GM12874 (cell line): ENCODE measurements at regions not wholly inside any gene's neighbourhood (a gene's known extent, or its start where the extent isn't known, plus 50 kb on each side); places are given as distances from the start of the nearest gene placed in this dataset.

Experiments
- TF ChIP-seq, protein P1 (sequence below): IDR thresholded peaks from 2 replicates; pipeline ENCODE4 v1.5.1; 2011; ENCODE audit warnings: low read depth, mild to moderate bottlenecking, control low read depth, low read length, moderate library complexity; ENCODE audit not compliant: insufficient read depth

DNA sequence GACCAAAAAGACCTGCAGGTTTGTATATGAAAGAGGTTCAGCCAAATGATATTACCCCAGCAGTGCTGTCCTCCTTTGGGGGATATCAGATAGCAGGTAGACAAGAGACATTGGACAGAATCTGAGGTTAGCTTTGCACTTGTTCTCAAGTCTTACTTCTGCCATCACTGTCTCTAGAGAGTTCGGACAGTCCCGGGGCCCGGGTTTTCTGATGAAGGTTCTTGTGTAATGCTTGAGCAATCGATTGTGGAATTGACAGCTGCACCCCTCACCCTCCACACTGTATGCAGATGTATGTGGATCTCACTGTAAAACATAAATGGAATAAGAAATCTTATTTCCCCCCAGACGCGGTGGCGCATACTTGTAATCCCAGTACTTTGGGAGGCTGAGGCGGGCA lies 56.2 kb upstream of the MORC3 start:
- TF ChIP-seq, protein P1, sequence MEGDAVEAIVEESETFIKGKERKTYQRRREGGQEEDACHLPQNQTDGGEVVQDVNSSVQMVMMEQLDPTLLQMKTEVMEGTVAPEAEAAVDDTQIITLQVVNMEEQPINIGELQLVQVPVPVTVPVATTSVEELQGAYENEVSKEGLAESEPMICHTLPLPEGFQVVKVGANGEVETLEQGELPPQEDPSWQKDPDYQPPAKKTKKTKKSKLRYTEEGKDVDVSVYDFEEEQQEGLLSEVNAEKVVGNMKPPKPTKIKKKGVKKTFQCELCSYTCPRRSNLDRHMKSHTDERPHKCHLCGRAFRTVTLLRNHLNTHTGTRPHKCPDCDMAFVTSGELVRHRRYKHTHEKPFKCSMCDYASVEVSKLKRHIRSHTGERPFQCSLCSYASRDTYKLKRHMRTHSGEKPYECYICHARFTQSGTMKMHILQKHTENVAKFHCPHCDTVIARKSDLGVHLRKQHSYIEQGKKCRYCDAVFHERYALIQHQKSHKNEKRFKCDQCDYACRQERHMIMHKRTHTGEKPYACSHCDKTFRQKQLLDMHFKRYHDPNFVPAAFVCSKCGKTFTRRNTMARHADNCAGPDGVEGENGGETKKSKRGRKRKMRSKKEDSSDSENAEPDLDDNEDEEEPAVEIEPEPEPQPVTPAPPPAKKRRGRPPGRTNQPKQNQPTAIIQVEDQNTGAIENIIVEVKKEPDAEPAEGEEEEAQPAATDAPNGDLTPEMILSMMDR, result no peak

DNA sequence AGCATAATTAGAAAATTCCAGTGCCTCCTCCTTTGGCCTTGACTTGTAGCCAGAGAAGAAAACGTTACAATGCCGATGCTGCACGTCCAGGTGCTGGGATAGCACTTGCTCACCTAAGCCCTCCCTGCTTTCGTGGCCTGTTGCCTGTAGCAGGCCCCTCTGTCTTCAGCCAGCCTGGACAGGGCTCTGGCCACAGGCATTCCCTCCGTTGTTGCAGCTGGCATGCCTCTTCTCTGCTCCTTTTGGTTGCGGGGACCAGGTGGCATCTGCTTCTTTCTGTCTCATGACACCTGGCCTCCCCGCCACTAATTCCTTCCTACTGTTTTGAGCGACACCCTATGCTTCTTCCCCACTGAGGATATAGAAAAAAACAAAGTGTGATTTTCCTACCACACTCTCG lies 54.6 kb upstream of the MORC3 start:
- TF ChIP-seq, protein P1, result no peak
